COLO668 (cell line): ENCODE measurements at regions not wholly inside any gene's neighbourhood (a gene's known extent, or its start where the extent isn't known, plus 50 kb on each side); places are given as distances from the start of the nearest gene placed in this dataset.
"Not testable (repeated sequence)": the region's sequence is repeated elsewhere in the genome, so short reads cannot be mapped to it uniquely, and the experiment has no call there.

ENCODE experiments used
- DNase-seq: peaks from one replicate; lab custom pipeline; 2025; ENCODE audit not compliant: unreplicated experiment; lab: John Stamatoyannopoulos, UW

DNA sequence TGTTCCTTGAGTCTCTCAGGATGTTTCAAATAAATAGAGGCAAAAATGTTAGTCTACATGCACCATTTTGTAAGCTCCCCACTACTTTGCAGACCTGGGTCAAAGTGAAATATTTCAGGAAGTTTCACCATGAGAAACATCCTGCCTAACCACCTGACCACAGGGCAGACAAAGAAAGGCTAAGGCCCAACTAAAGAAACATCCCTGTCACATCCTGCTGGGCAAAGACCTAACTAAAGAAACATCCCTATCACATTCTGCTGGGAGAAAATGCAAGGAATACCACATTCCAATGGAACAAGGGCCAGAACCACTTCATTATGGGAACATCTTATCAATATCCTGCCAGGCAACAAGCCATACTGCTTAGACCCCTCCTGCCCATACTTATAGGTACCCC is 1303.4 kb downstream of the TECRL start:
- DNase-seq: no peak

- no peak for DNase-seq
These were observed 1318.6 kb downstream of the TECRL start for GRCh38 chr4:63090641-63091040.

GRCh38 chr4:63085091-63085490 is 1324.2 kb downstream of the TECRL start:
- no peak for DNase-seq

GRCh38 chr4:63080934-63081333 is 1328.3 kb downstream of the TECRL start:
- DNase-seq: no peak

- no peak for DNase-seq
These were observed 1345.5 kb downstream of the TECRL start for GRCh38 chr4:63063760-63064159.

DNA sequence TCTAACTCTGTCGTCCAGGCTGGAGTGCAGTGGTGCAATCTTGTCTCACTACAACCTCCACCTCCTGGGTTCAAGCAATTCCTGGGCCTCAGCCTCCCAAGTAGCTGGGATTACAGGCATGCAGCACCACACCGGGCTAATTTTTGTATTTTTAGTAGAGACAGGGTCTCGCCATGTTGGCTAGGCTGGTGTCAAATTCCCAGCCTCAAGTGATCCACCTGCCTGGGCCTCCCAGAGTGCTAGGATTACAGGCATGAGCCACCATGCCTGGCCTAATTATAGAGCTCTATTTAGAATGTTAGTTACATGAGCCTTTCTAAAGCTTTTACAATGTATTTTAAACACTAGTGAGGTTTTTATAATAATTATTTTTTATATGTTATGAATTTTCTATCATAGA is 1346.4 kb downstream of the TECRL start:
- not testable (repeated sequence) for DNase-seq

DNA sequence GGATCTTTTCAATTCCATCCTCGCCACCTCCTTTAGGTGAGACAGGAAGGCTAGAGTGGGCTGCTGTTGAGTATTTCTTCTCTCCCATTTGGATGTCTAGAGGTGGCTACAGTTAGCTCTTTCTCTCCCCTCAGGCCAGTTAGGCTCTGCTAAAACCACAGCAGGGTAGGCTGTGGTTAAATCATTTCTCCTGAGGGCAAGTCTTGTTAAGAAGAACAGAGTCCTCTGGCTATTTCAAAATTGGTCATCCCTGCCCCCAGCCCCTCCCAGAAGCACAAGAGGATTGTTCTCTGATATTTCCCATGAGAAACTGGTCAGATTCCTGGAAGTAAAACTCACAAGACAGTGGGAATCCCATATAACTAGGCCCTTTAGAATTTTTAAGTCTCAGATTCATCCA is 1359.5 kb downstream of the TECRL start:
- no peak for DNase-seq

GRCh38 chr4:63049278-63049677 is 1360.0 kb downstream of the TECRL start:
- DNase-seq: no peak

- DNase-seq: no peak
These were observed 1372.9 kb downstream of the TECRL start for GRCh38 chr4:63036159-63036866.

DNA sequence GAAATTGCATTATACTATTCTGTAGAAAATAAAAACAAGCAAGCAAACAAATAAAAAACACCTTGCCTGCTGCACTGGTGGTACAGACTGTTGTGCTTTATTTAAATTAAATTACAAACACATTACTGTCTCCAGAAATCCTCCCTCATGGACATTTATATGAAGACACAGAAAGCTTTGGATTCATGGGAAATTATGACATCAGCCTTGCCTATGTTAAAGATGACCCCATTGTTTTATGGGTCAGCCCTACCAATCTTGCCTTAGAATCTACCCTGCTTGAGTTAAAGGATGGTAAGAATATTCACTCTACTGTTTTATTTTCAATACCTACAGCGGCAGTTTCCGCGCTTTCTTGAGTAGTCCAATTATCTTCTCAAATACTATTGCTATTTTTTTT is 1379.9 kb downstream of the TECRL start:
- no peak for DNase-seq

DNA sequence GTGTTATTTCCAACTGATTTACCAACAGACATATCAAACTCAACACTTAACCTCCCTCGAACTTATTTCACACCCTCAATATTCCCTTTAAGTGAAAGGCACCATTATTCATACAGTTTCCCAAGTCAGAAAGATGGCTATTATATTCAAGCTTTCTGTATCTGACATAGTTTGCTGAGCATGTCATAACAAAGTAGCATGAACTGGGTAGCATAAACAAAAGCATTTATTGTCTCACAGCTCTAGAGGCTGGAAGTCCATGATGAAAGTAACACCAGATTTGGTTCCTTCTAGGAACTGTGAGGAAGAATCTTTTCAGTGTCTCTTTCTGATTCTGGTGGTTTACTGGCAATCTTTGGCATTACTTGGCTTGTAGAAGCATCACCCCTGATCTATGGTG is 1388.6 kb downstream of the TECRL start:
- no peak for DNase-seq

DNA sequence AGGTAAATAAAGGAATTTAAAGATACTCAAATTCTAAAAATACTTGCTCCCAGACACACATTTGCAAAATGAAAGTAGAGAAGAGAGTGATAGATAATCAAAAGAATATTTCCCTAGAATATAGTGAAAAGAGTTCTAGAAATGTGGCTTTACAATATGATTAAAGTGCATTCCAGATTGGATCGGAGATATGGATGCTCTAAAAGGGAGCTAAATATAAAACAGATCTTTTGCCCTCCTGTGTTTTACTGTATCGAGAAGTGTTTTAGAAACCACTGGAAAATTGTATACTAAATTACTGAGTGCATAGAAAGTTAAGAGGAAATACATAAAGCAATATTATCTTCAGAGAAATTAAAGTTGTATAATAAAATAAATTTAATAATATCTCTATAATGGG is 1392.0 kb downstream of the TECRL start:
- DNase-seq: no peak

GRCh38 chr4:62970846-62971245 is 1438.4 kb downstream of the TECRL start:
- no peak for DNase-seq

- no peak for DNase-seq
These were observed 1448.8 kb downstream of the TECRL start for GRCh38 chr4:62960415-62960814.

GRCh38 chr4:62953752-62954151 is 1455.5 kb downstream of the TECRL start:
- DNase-seq: no peak

- DNase-seq: no peak
These were observed 1456.9 kb downstream of the TECRL start for GRCh38 chr4:62952366-62952765.

DNA sequence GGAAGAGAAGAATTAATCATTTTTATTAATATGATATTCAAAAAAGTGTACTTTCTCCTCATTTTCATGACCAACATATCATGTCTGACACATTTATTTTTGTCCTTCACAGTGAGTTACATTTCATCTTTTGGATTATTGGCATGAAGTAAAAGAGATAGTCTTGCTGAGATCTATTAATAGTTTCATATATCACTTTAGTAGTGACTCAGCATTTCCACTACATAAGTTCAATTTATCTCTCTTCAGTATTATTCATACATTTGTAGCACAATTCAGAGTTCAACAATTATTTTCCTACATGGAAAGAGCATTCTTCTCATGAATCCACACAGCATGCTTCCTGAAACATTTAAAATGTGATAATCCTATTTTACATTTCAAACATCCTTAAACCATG is 1461.1 kb downstream of the TECRL start:
- DNase-seq: no peak

GRCh38 chr4:62940229-62940628 is 1469.0 kb downstream of the TECRL start:
- no peak for DNase-seq

DNA sequence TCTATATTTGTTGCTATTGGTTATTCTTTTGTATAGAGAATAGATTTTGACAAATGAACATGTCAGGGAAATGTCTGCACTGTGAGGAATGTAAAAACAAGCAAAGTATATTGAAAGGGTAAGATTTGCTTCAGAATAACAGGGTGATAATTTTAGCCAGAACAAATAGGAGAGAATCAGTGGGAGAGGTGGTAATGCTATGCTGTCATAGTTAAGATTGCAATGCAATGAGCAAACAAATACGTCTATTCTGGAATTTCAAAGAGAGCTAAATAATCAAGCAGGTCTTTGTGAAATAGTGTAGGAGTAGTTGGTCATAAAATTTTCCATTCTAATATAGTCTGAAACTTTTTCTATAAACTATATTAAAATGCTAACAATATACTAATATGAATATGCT is 1478.4 kb downstream of the TECRL start:
- no peak for DNase-seq

DNA sequence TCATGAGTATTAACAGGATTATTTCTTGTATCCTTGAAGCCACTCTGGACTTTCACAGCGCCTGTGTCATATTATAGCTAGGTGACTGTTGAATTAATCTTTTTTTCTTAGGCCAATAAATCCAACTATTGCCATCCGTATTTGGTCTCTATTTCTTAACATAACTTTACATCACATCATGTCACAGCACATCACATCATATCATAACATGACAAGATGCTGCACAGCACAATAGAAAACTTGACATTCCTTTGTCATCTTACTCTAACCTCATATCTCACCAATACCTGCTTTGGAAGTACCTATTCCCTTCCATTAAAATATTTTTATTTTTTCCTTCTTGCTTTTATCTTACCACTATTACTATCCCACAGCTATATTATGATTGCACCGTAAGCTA is 1480.8 kb downstream of the TECRL start:
- no peak for DNase-seq

GRCh38 chr4:62927574-62927973 is 1481.7 kb downstream of the TECRL start:
- no peak for DNase-seq

- DNase-seq: no peak
These were observed 1485.5 kb downstream of the TECRL start for GRCh38 chr4:62923783-62924182.

DNA sequence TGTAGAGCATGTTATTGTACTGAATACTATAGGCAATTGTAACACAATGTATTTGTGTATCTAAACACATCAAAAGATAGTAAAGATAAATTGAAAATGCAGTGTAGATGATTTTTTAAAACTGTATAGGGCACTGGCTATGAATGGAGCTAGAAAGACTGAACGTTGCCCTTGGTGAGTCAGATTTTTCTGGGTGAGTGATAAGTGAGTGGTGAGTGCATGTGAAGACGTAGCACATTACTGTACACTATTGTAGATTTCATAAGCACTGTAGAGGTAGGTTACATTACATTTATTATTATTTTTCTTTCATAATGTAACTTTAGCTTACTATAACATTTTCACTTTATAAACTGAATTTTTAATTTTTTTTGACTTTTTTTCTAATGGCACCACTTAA is 1491.6 kb downstream of the TECRL start:
- DNase-seq: no peak
